ENCODE measurements at regions not wholly inside any gene's neighbourhood (a gene's known extent, or its start where the extent isn't known, plus 50 kb on each side); places are given as distances from the start of the nearest gene placed in this dataset.

DNA sequence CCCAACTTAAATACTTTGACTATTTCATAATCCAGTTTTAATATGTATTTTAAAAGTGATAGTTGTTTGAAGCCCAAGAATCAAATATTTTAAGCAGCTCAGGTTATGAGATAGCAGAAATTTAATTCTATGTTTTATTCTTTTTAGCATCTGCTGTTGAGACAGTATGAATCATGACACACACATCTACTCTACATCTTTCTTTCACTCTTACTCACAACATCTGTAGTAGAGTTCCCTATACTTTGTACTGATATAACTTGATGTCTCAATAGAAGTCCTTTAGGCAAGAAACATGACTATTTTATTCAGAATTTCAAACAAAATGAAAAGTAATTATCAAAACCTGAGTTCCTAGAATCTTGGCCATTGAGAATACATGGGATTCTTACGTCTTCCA, 187.9 kb upstream of the GNPDA2 start:
- TF ChIP-seq, protein P1, sequence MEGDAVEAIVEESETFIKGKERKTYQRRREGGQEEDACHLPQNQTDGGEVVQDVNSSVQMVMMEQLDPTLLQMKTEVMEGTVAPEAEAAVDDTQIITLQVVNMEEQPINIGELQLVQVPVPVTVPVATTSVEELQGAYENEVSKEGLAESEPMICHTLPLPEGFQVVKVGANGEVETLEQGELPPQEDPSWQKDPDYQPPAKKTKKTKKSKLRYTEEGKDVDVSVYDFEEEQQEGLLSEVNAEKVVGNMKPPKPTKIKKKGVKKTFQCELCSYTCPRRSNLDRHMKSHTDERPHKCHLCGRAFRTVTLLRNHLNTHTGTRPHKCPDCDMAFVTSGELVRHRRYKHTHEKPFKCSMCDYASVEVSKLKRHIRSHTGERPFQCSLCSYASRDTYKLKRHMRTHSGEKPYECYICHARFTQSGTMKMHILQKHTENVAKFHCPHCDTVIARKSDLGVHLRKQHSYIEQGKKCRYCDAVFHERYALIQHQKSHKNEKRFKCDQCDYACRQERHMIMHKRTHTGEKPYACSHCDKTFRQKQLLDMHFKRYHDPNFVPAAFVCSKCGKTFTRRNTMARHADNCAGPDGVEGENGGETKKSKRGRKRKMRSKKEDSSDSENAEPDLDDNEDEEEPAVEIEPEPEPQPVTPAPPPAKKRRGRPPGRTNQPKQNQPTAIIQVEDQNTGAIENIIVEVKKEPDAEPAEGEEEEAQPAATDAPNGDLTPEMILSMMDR (IDR thresholded peaks at IDR 0.05; ENCODE audit: insufficient read depth, low read depth, low read length, missing control alignments): no peak
- H3K4me3 ChIP-seq (ENCODE audit: low read depth, low read length): no peak overlapping the region
- no peak for DNase-seq (ENCODE audit: low read depth)

DNA sequence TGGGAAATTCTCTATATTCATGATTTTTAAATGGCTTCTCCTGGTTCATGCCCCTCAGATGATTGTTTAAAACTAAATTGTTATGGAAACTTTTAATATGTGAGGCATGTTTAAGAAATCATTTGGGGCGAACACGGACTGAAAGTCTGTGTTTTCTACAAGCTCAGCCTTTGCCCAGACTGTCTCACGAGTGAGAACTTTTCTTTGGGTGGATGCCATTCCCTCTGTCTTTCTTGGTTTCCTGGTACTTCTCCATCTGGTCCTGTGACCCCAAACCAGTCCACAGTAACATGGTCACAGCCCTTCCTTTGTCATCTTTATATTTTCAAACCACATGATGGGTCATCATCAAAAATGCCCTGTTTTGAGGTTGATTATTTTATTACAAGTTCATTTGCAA, 186.6 kb upstream of the GNPDA2 start:
- TF ChIP-seq, protein P1 (IDR thresholded peaks at IDR 0.05; ENCODE audit: insufficient read depth, low read depth, low read length, missing control alignments): no peak
- H3K4me3 ChIP-seq (ENCODE audit: low read depth, low read length): no peak overlapping the region
- DNase-seq (ENCODE audit: low read depth): no peak

GRCh38 chr4:44908565-44908964, 182.2 kb upstream of the GNPDA2 start:
- TF ChIP-seq, protein P1 (IDR thresholded peaks at IDR 0.05; ENCODE audit: insufficient read depth, low read depth, low read length, missing control alignments): no peak
- no peak for DNase-seq (ENCODE audit: low read depth)
- H3K4me3 ChIP-seq (ENCODE audit: low read depth, low read length): no peak overlapping the region

DNA sequence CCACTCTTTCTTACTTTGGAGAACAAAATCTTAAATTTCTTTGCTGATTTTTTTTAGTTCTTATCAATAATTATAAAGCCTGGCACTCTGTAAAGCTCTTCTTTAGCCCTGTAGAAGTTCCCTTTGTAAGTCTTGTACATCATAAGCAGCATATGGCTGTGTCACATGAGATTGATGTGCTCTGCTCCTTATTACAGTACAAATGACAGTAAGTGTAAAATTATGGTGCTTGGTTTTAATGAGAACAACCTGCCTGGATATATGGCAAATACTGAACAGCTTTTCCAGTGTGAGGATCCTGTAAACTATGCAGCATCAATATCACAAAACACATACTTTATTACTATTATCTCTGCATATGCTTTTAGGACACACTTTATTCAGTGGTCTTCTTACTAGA, 145.9 kb upstream of the GNPDA2 start:
- TF ChIP-seq, protein P1 (IDR thresholded peaks at IDR 0.05; ENCODE audit: insufficient read depth, low read depth, low read length, missing control alignments): no peak
- DNase-seq (ENCODE audit: low read depth): no peak
- no peak overlapping the region for H3K4me3 ChIP-seq (ENCODE audit: low read depth, low read length)

- H3K4me3 ChIP-seq (ENCODE audit: low read depth, low read length): no peak overlapping the region
- DNase-seq (ENCODE audit: low read depth): no peak
- TF ChIP-seq, protein P1 (IDR thresholded peaks at IDR 0.05; ENCODE audit: insufficient read depth, low read depth, low read length, missing control alignments): no peak
Observed at GRCh38 chr4:44871133-44871532, 144.8 kb upstream of the GNPDA2 start.

GRCh38 chr4:44869985-44870384, 143.6 kb upstream of the GNPDA2 start:
- no peak for DNase-seq (ENCODE audit: low read depth)
- TF ChIP-seq, protein P1 (IDR thresholded peaks at IDR 0.05; ENCODE audit: insufficient read depth, low read depth, low read length, missing control alignments): no peak
- H3K4me3 ChIP-seq (ENCODE audit: low read depth, low read length): no peak overlapping the region

DNA sequence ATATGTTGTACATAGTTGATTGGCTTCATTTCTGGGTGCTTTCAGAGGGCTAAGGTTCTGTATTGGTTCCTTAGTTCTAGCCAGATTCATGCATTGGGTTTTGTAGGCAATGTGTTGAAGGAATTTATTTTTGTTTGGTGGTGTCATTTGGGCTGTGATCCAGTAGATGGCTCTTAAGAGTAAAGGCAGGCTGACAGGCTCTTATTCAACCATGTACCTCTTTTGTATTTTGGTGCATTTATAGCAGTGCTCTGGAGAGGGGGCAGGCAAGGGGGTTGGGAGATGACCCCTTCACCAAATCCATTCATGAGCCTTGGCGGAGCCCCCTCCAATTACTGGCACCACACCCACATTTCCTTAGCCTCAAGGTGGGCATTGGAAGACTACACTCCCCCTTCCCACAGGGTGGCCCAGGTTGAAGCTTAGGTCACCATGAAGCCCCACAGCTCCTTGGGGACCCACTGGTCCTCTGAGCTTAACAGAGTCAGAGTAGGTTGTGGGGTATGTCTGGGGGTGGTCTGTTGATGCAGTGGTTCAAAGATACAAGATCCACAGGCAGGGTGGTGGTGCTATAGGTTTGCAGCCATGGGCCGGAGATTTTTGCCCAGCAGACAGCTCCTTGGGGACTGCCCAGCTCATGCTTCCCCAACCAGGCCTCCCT, 143.0 kb upstream of the GNPDA2 start:
- peak; percentile 2 for DNase-seq (ENCODE audit: low read depth)
- TF ChIP-seq, protein P1 (IDR thresholded peaks at IDR 0.05; ENCODE audit: insufficient read depth, low read depth, low read length, missing control alignments): no peak
- no peak overlapping the region for H3K4me3 ChIP-seq (ENCODE audit: low read depth, low read length)

All from GM12865 (cell line).